ENCODE measurements at regions not wholly inside any gene's neighbourhood (a gene's known extent, or its start where the extent isn't known, plus 50 kb on each side); places are given as distances from the start of the nearest gene placed in this dataset.

- no peak for TF ChIP-seq CTCF (IDR thresholded peaks at IDR 0.05)
- TF ChIP-seq EZH2 (IDR thresholded peaks at IDR 0.05) = no peak
- TF ChIP-seq EZH2phosphoT487 (IDR thresholded peaks at IDR 0.05) = no peak
Measured at GRCh38 chr1:38105267-38105666, 58.7 kb upstream of the POU3F1 start.
